Ovary (tissue), 7 donors: ENCODE measurements at regions not wholly inside any gene's neighbourhood (a gene's known extent, or its start where the extent isn't known, plus 50 kb on each side); places are given as distances from the start of the nearest gene placed in this dataset.

Experiments
- DNase-seq, 5 donors: peaks; one replicate each; pipeline ENCODE4 v3.0.0-alpha.2; 2019 to 2020
- H3K27ac ChIP-seq, 2 donors: fragments of 200-600 bp; one replicate each; pipeline versions ENCODE4 v1.5.1 to v1.8.0; 2019 to 2022
- H3K27me3 ChIP-seq: fragments of 200-600 bp; one replicate; pipeline ENCODE4 v1.8.0; 2022
- H3K36me3 ChIP-seq: fragments of 200-600 bp; sonication (generic); one replicate; pipeline ENCODE4 v1.5.1; 2019
- H3K4me1 ChIP-seq: one replicate; pipeline ENCODE4 v1.8.1; 2013; ENCODE audit warnings: mild to moderate bottlenecking, moderate library complexity; ENCODE audit not compliant: insufficient read depth
- H3K4me3 ChIP-seq: fragments of 200-600 bp; sonication (generic); one replicate; pipeline ENCODE4 v1.5.1; 2017
- H3K9me3 ChIP-seq, 2 donors: fragments of 200-600 bp in 1 of 2; sonication (generic) in 1 of 2; one replicate each; pipeline versions ENCODE4 v1.5.1 to v1.8.1; 2013 to 2019; ENCODE audit warnings: mild to moderate bottlenecking in 1 of 2, moderate library complexity in 1 of 2
- CTCF ChIP-seq, 3 donors: fragments of 450-650 bp in 2 of 3; fragments of 200-600 bp in 1 of 3; IDR thresholded peaks; one replicate each; pipeline versions ENCODE4 v1.5.1 to v1.8.0; 2016 to 2022; ENCODE audit warnings: antibody characterized with exemption in 3 of 3, mild to moderate bottlenecking in 1 of 3
- EP300 ChIP-seq: sonication (generic); formaldehyde crosslinking; IDR thresholded peaks from one replicate; pipeline ENCODE4 v1.6.1; 2017; ENCODE audit warnings: antibody characterized with exemption
- POLR2A ChIP-seq: fragments of 450-650 bp; IDR thresholded peaks from one replicate; pipeline ENCODE4 v1.6.1; 2017; ENCODE audit warnings: antibody characterized with exemption, mild to moderate bottlenecking, moderate library complexity
- WGBS, 3 donors: extraction: QIAGEN DNeasy Blood & Tissue Kit in 1 of 3; methylation state at CpG; one replicate each; pipeline versions ENCODE4 v1.1.5 to v1.1.7; 2013 to 2017; 5-methylcytosine and 5-hydroxymethylcytosine counted together
- intact Hi-C, 4 donors: fragments of 100-400 bp; cut with DNase I; formaldehyde crosslinking; loops; one replicate each; pipeline versions ENCODE4 v1.11.0 to v1.15.1; 2022 to 2023
- donor health status: DM: no; HTN: no; CAD: no; lungs with moderate emphysema.
- donor health status: DM: no; HTN: no; CAD: no.
- donor health status: Bipolar disorder and iron deficiency.
- donor health status: DM: no; HTN: no; CAD: no.
- donor health status: DM: yes; HTN: yes; CAD: no.

GRCh38 chr18:60560071-60560470 lies 187.5 kb upstream of the MC4R start:
- no peak for DNase-seq
- no peak overlapping the region for H3K4me3 ChIP-seq
- H3K27ac ChIP-seq: no peak overlapping the region
- intact Hi-C loops: no loop called here
- H3K9me3 ChIP-seq: no peaks in the 10 kb centered on the region
- H3K4me1 ChIP-seq: no peaks in the 10 kb centered on the region
- TF ChIP-seq CTCF (IDR thresholded peaks at IDR 0.05) (no peak), POLR2A (no peak), EP300 (no peak)
- H3K27me3 ChIP-seq: no peaks in the 10 kb centered on the region
- 35 to 87% (median 40%) methylated on average over 2 of the region's 2 CpGs for WGBS, 3 donors
- H3K36me3 ChIP-seq: no peaks in the 10 kb centered on the region

DNA sequence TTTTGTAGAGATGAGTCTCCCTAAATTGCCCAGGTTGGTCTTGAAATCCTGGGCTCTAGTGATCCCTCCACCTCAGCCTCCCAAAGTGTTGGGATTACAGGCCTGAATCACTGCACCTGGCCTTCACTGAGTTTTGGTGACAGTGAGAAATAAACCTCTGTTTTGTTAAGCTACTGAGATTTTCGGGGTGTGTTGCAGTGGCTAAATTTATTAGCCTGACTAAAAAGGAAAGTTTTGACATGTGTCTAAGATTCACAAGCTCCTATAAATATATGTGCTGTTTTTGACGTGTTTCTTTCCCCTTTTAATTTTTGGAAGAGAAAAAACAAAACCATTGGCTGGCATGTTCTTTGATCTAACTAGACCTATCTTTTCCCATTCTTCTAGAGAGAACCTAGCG lies 190.5 kb upstream of the MC4R start:
- no peaks in the 10 kb centered on the region for H3K27me3 ChIP-seq
- no peak overlapping the region for H3K4me3 ChIP-seq
- 85 to 90% (median 89%) methylated on average over 3 of the region's 3 CpGs for WGBS, 3 donors
- DNase-seq: no peak
- TF ChIP-seq CTCF (IDR thresholded peaks at IDR 0.05) (no peak), POLR2A (no peak), EP300 (no peak)
- intact Hi-C loops: no loop called here
- no peaks in the 10 kb centered on the region for H3K4me1 ChIP-seq
- H3K27ac ChIP-seq: no peak overlapping the region
- H3K9me3 ChIP-seq: no peaks in the 10 kb centered on the region
- no peaks in the 10 kb centered on the region for H3K36me3 ChIP-seq

- H3K9me3 ChIP-seq: no peaks in the 10 kb centered on the region
- H3K27me3 ChIP-seq: no peaks in the 10 kb centered on the region
- no peak overlapping the region for H3K4me3 ChIP-seq
- 50 to 76% (median 73%) methylated on average over 3 of the region's 3 CpGs for WGBS, 3 donors
- TF ChIP-seq EP300: no peak
- TF ChIP-seq POLR2A: no peak
- no peak for TF ChIP-seq CTCF (IDR thresholded peaks at IDR 0.05)
- no peaks in the 10 kb centered on the region for H3K36me3 ChIP-seq
- intact Hi-C loops: no loop called here
- DNase-seq: no peak
- no peak overlapping the region for H3K27ac ChIP-seq
- no peaks in the 10 kb centered on the region for H3K4me1 ChIP-seq
Observed at GRCh38 chr18:60568220-60568619, 195.6 kb upstream of the MC4R start.

- intact Hi-C loops: no loop called here
Observed at GRCh38 chr18:60570172-60570571, 197.6 kb upstream of the MC4R start.

More at GRCh38 chr18:60570172-60570571, 197.6 kb upstream of the MC4R start:
- TF ChIP-seq EP300: no peak
- no peak for TF ChIP-seq POLR2A
- no peak for TF ChIP-seq CTCF (IDR thresholded peaks at IDR 0.05)
- 82 to 95% (median 90%) methylated on average over 1 of the region's 1 CpG for WGBS, 3 donors
- no peak overlapping the region for H3K27ac ChIP-seq
- H3K4me1 ChIP-seq: no peaks in the 10 kb centered on the region
- H3K36me3 ChIP-seq: no peaks in the 10 kb centered on the region
- H3K4me3 ChIP-seq: no peak overlapping the region
- DNase-seq: no peak
- no peaks in the 10 kb centered on the region for H3K27me3 ChIP-seq
- H3K9me3 ChIP-seq: no peaks in the 10 kb centered on the region
